IMR-90 (cell line): ENCODE measurements at regions not wholly inside any gene's neighbourhood (a gene's known extent, or its start where the extent isn't known, plus 50 kb on each side); places are given as distances from the start of the nearest gene placed in this dataset.

ENCODE experiments used
- ATAC-seq: fragments of 200-7000 bp; cut with Tn5 transposase; 2 replicates; pipeline ENCODE4 v1.9.1; 2020; ENCODE audit warnings: low read depth, mild to moderate bottlenecking, moderate library complexity
- BruUV-seq: library from RNA; stranded (reverse); fragments of 400-500 nt; replicated peaks from 2 replicates; lab custom pipeline; 2021; lab: Mats Ljungman, UMichigan
- CTCF ChIA-PET: fragments of 300-600 bp; formaldehyde crosslinking; extraction: SDS; loops from one replicate; lab custom pipeline; 2021; ENCODE audit warnings: antibody characterized with exemption; lab: Yijun Ruan, JAX
- POLR2A ChIA-PET: fragments of 300-600 bp; sonication (Branson Sonifier 250); formaldehyde crosslinking; loops from one replicate; lab custom pipeline; 2022; ENCODE audit warnings: antibody characterized with exemption; ENCODE audit not compliant: unreplicated experiment; lab: Charles Lee
- DNase-seq: peaks from one replicate; pipeline ENCODE4 v3.0.0; 2013
- H2AFZ ChIP-seq: replicated peaks from 2 replicates; pipeline ENCODE3; 2013; ENCODE audit warnings: low read length, mild to moderate bottlenecking; ENCODE audit not compliant: poor library complexity
- H2AK5ac ChIP-seq: 2 replicates; pipeline ENCODE4 v1.6.1; 2013; ENCODE audit warnings: low read depth, low read length, inconsistent platforms
- H2AK9ac ChIP-seq: replicated peaks from 2 replicates; pipeline ENCODE3; 2013; ENCODE audit warnings: mild to moderate bottlenecking, low read depth, low read length, moderate library complexity; ENCODE audit not compliant: poor library complexity
- H2BK120ac ChIP-seq: 2 replicates; pipeline ENCODE4 v1.6.1; 2013; ENCODE audit warnings: low read depth, low read length, inconsistent platforms
- H2BK15ac ChIP-seq: 3 replicates; pipeline ENCODE4 v1.6.1; 2013; ENCODE audit warnings: low read depth, low read length, inconsistent platforms
- H2BK20ac ChIP-seq: 2 replicates; pipeline ENCODE4 v1.6.1; 2013; ENCODE audit warnings: low read depth, mild to moderate bottlenecking, inconsistent platforms, low read length, moderate library complexity
- H2BK5ac ChIP-seq: 2 replicates; pipeline ENCODE4 v1.6.1; 2013; ENCODE audit warnings: mild to moderate bottlenecking, low read depth, low read length, inconsistent platforms; ENCODE audit not compliant: poor library complexity, severe bottlenecking
- H3K14ac ChIP-seq: replicated peaks from 2 replicates; pipeline ENCODE4 v1.6.1; 2013; ENCODE audit warnings: low read depth, low read length, inconsistent platforms
- H3K18ac ChIP-seq: 2 replicates; pipeline ENCODE4 v1.6.1; 2013; ENCODE audit warnings: low read depth, low read length, control low read depth
- H3K23ac ChIP-seq: 2 replicates; pipeline ENCODE4 v1.6.1; 2013; ENCODE audit warnings: low read depth, low read length, inconsistent platforms
- H3K27ac ChIP-seq: 2 replicates; pipeline ENCODE4 v1.5.1; 2013; ENCODE audit warnings: mild to moderate bottlenecking, control low read depth, low read length; ENCODE audit not compliant: insufficient read depth
- H3K27me3 ChIP-seq: 2 replicates; pipeline ENCODE4 v1.6.1; 2013; ENCODE audit warnings: low read length; ENCODE audit not compliant: control insufficient read depth, insufficient read depth
- H3K36me3 ChIP-seq: 2 replicates; pipeline ENCODE4 v1.6.1; 2013; ENCODE audit warnings: low read length, mixed read lengths; ENCODE audit not compliant: control insufficient read depth, insufficient read depth
- H3K4ac ChIP-seq: 2 replicates; pipeline ENCODE4 v1.6.1; 2013; ENCODE audit warnings: low read depth, low read length, inconsistent platforms
- H3K4me1 ChIP-seq: 2 replicates; pipeline ENCODE4 v1.6.1; 2013; ENCODE audit warnings: low read length, mixed read lengths; ENCODE audit not compliant: control insufficient read depth, insufficient read depth
- H3K4me2 ChIP-seq: 2 replicates; pipeline ENCODE4 v1.6.1; 2013; ENCODE audit warnings: low read depth, mild to moderate bottlenecking, control low read depth, low read length, moderate library complexity
- H3K4me3 ChIP-seq: 2 replicates; pipeline ENCODE4 v1.5.1; 2013; ENCODE audit warnings: low read depth, mild to moderate bottlenecking, control low read depth, low read length, moderate library complexity; ENCODE audit not compliant: insufficient read depth
- H3K56ac ChIP-seq: 2 replicates; pipeline ENCODE4 v1.6.1; 2013; ENCODE audit warnings: low read length, inconsistent platforms; ENCODE audit not compliant: insufficient read depth; ENCODE audit errors: extremely low read depth
- H3K79me1 ChIP-seq, 2 experiments: 2 replicates each; pipeline ENCODE4 v1.6.1; 2013; ENCODE audit warnings: low read length in 2 of 2, inconsistent platforms in 1 of 2, low read depth in 1 of 2
- H3K9ac ChIP-seq: 2 replicates; pipeline ENCODE4 v1.6.1; 2013; ENCODE audit warnings: low read depth, low read length, control low read depth
- H3K9me1 ChIP-seq: 2 replicates; pipeline ENCODE4 v1.6.1; 2013; ENCODE audit warnings: low read length, inconsistent platforms; ENCODE audit not compliant: insufficient read depth
- H3K9me3 ChIP-seq: 2 replicates; pipeline ENCODE4 v1.6.1; 2013; ENCODE audit warnings: low read length; ENCODE audit not compliant: control insufficient read depth, insufficient read depth
- H4K20me1 ChIP-seq: 2 replicates; pipeline ENCODE4 v1.6.1; 2013; ENCODE audit warnings: low read length, inconsistent platforms; ENCODE audit not compliant: insufficient read depth
- H4K5ac ChIP-seq: 2 replicates; pipeline ENCODE4 v1.6.1; 2013; ENCODE audit warnings: mild to moderate bottlenecking, low read depth, low read length, control low read depth
- H4K8ac ChIP-seq, 2 experiments: 2 replicates each; pipeline ENCODE4 v1.6.1; 2013; ENCODE audit warnings: low read depth in 2 of 2, low read length in 2 of 2, control low read depth in 1 of 2, inconsistent platforms in 1 of 2
- H4K91ac ChIP-seq: 2 replicates; pipeline ENCODE4 v1.6.1; 2013; ENCODE audit warnings: low read depth, low read length, inconsistent platforms; ENCODE audit not compliant: insufficient read depth
- BHLHE40 ChIP-seq: fragments of 150-350 bp; IDR thresholded peaks from 2 replicates; pipeline ENCODE4 v1.6.1; 2016; ENCODE audit warnings: mild to moderate bottlenecking, low read depth, low read length
- CEBPB ChIP-seq: IDR thresholded peaks from 2 replicates; pipeline ENCODE4 v1.6.1; 2012; ENCODE audit warnings: low read depth, low read length, improper control_type of control experiment
- CHD1 ChIP-seq: IDR thresholded peaks from 2 replicates; pipeline ENCODE4 v1.6.1; 2012; ENCODE audit warnings: low read depth, low read length, improper control_type of control experiment
- CTCF ChIP-seq: conservative IDR thresholded peaks from 2 replicates; pipeline ENCODE4 v1.5.1; 2012; ENCODE audit warnings: mild to moderate bottlenecking, low read depth, low read length, improper control_type of control experiment
- ELK1 ChIP-seq: fragments of 150-350 bp; IDR thresholded peaks from 2 replicates; pipeline ENCODE4 v1.6.1; 2016; ENCODE audit warnings: low read depth, mild to moderate bottlenecking, low read length, moderate library complexity, borderline replicate concordance
- FOS ChIP-seq: fragments of 150-350 bp; IDR thresholded peaks from 2 replicates; pipeline ENCODE4 v1.6.1; 2016; ENCODE audit warnings: low read depth, low read length
- MAFK ChIP-seq: IDR thresholded peaks from 2 replicates; pipeline ENCODE4 v1.6.1; 2012; ENCODE audit warnings: low read depth, low read length, improper control_type of control experiment
- MAZ ChIP-seq: IDR thresholded peaks from 2 replicates; pipeline ENCODE4 v1.6.1; 2012; ENCODE audit warnings: low read depth, mild to moderate bottlenecking, low read length, improper control_type of control experiment, moderate library complexity, borderline replicate concordance
- MXI1 ChIP-seq: IDR thresholded peaks from 2 replicates; pipeline ENCODE4 v1.6.1; 2012; ENCODE audit warnings: low read depth, mild to moderate bottlenecking, low read length, moderate library complexity, borderline replicate concordance
- NFE2L2 ChIP-seq: fragments of 150-350 bp; IDR thresholded peaks from 2 replicates; pipeline ENCODE4 v1.6.1; 2016; ENCODE audit warnings: low read depth, mild to moderate bottlenecking, low read length
- POLR2A ChIP-seq: IDR thresholded peaks from 2 replicates; pipeline ENCODE4 v1.6.1; 2012; ENCODE audit warnings: mild to moderate bottlenecking, low read depth, low read length
- RCOR1 ChIP-seq: IDR thresholded peaks from 2 replicates; pipeline ENCODE4 v1.6.1; 2012; ENCODE audit warnings: mild to moderate bottlenecking, low read length, improper control_type of control experiment; ENCODE audit not compliant: insufficient replicate concordance
- RFX5 ChIP-seq: IDR thresholded peaks from 2 replicates; pipeline ENCODE4 v1.8.0; 2012; ENCODE audit warnings: low read depth, mild to moderate bottlenecking, low read length, moderate library complexity
- SMC3 ChIP-seq: fragments of 150-350 bp; IDR thresholded peaks from 2 replicates; pipeline ENCODE4 v1.6.1; 2016; ENCODE audit warnings: low read depth, mild to moderate bottlenecking, antibody characterized with exemption, low read length, moderate library complexity
- USF2 ChIP-seq: fragments of 150-350 bp; IDR thresholded peaks from 2 replicates; pipeline ENCODE4 v1.6.1; 2017; ENCODE audit warnings: mild to moderate bottlenecking, antibody characterized with exemption, low read length, low read depth
- WGBS, 2 experiments: methylation state at CpG; one replicate each; pipeline versions ENCODE4 v1.1.5 to v1.1.7; 2013; ENCODE audit warnings: missing lambda C conversion rate in 2 of 2; ENCODE audit not compliant: insufficient read length in 1 of 2; ENCODE audit errors: extremely low coverage in 2 of 2; 5-methylcytosine and 5-hydroxymethylcytosine counted together
- dilution Hi-C: fragments of 300-500 bp; cut with HindIII; formaldehyde crosslinking; loops from one replicate; pipeline ENCODE4 v1.14.3; 2018; ENCODE audit warnings: low sequenced_read_pairs; ENCODE audit not compliant: unreplicated experiment
- in situ Hi-C: fragments of 300-500 bp; cut with MboI; formaldehyde crosslinking; loops from 3 replicates; pipeline ENCODE4 v1.14.3; 2019; ENCODE audit warnings: low sequenced_read_pairs, inconsistent platforms, mixed read lengths
- intact Hi-C: fragments of 100-400 bp; cut with micrococcal nuclease; formaldehyde crosslinking; loops from 2 replicates; pipeline ENCODE4 v1.10.0; 2022

GRCh38 chr5:61813361-61813760, 481.3 kb downstream of the ZSWIM6 start:
- no peaks in the 10 kb centered on the region for H3K79me1 ChIP-seq
- H3K14ac ChIP-seq = no peak overlapping the region
- peaks cover 5% of the 10 kb centered on the region for H3K27me3 ChIP-seq
- H2BK15ac ChIP-seq = no peak overlapping the region
- intact Hi-C loops (loop anchor here (10.0 kb wide), 1 partner anchor 649 kb away; the partner anchor contains the start of gene SMIM15), dilution Hi-C loops (no loop called here), in situ Hi-C loops (loop anchor here (25.0 kb wide), 1 partner anchor 476 kb away; the partner anchor contains the start of gene ZSWIM6)
- H3K23ac ChIP-seq = no peak overlapping the region
- H3K56ac ChIP-seq = no peak overlapping the region
- no peak overlapping the region for H3K18ac ChIP-seq
- no peaks in the 10 kb centered on the region for H4K20me1 ChIP-seq
- H2BK20ac ChIP-seq = no peak overlapping the region
- H3K4me1 ChIP-seq = no peaks in the 10 kb centered on the region
- no peak overlapping the region for H2BK5ac ChIP-seq
- H3K4ac ChIP-seq = no peak overlapping the region
- ChIA-PET CTCF (no interaction called here), POLR2A (no interaction called here)
- TF ChIP-seq MXI1 = no peak
- TF ChIP-seq POLR2A = no peak
- no peak for TF ChIP-seq ELK1
- TF ChIP-seq CTCF = no peak
- TF ChIP-seq MAFK = no peak
- TF ChIP-seq SMC3 = no peak
- TF ChIP-seq RCOR1 = no peak
- TF ChIP-seq MAZ = no peak
- no peak for TF ChIP-seq BHLHE40
- TF ChIP-seq FOS = no peak
- TF ChIP-seq NFE2L2 = no peak
- no peak for TF ChIP-seq CHD1
- no peak for TF ChIP-seq USF2
- TF ChIP-seq CEBPB = no peak
- no peak for TF ChIP-seq RFX5
- no peak overlapping the region for H3K9ac ChIP-seq
- no peak overlapping the region for H2AK9ac ChIP-seq
- no peak overlapping the region for H4K5ac ChIP-seq
- no peak overlapping the region for H3K27ac ChIP-seq
- H3K4me2 ChIP-seq = no peak overlapping the region
- H4K8ac ChIP-seq = no peak overlapping the region
- H3K9me1 ChIP-seq = no peaks in the 10 kb centered on the region
- no peak overlapping the region for H2BK120ac ChIP-seq
- WGBS, 2 experiments = no CpG with 5 or more reads among the region's 1 CpG
- no peak overlapping the region for H3K4me3 ChIP-seq
- BruUV-seq = no TSS peak
- ATAC-seq = no peak
- H2AK5ac ChIP-seq = no peak overlapping the region
- H3K36me3 ChIP-seq = no peaks in the 10 kb centered on the region
- H4K91ac ChIP-seq = no peak overlapping the region
- no peak for DNase-seq
- H3K9me3 ChIP-seq = no peaks in the 10 kb centered on the region
- H2AFZ ChIP-seq = no peak overlapping the region
